ENCODE measurements at regions not wholly inside any gene's neighbourhood (a gene's known extent, or its start where the extent isn't known, plus 50 kb on each side); places are given as distances from the start of the nearest gene placed in this dataset.

GRCh38 chr12:23399402-23399933, 550.0 kb downstream of the SOX5 start:
- TF ChIP-seq CTCF (IDR thresholded peaks at IDR 0.05; ENCODE audit: insufficient read depth, low read length, poor library complexity, severe bottlenecking) (no peak), EZH2phosphoT487 (conservative IDR thresholded peaks at IDR 0.05; ENCODE audit: low read length) (no peak)
